SU-DHL-6 (cell line): ENCODE measurements at regions not wholly inside any gene's neighbourhood (a gene's known extent, or its start where the extent isn't known, plus 50 kb on each side); places are given as distances from the start of the nearest gene placed in this dataset.

Experiments
- H2AFZ ChIP-seq: fragments of 200-600 bp; sonication (generic); 2 replicates; pipeline ENCODE4 v1.6.1; 2014; ENCODE audit warnings: low read depth, mild to moderate bottlenecking, moderate library complexity, mixed read lengths, antibody characterized with exemption, low read length; ENCODE audit not compliant: severe bottlenecking
- H3F3A ChIP-seq: fragments of 200-600 bp; shearing (Covaris generic); 2 replicates; pipeline ENCODE4 v1.6.0; 2016; ENCODE audit warnings: antibody characterized with exemption, mild to moderate bottlenecking; ENCODE audit not compliant: insufficient read depth
- H3K27ac ChIP-seq: fragments of 200-600 bp; sonication (generic); 2 replicates; pipeline ENCODE4 v1.5.1; 2016; ENCODE audit warnings: low read depth, mild to moderate bottlenecking, low read length, moderate library complexity, mixed read lengths
- H3K27me3 ChIP-seq: fragments of 200-600 bp; sonication (generic), shearing (Covaris generic); 2 replicates; pipeline ENCODE4 v1.6.0; 2014; ENCODE audit warnings: mild to moderate bottlenecking, low read length
- H3K36me3 ChIP-seq: fragments of 200-600 bp; sonication (generic); 2 replicates; pipeline ENCODE4 v1.6.1; 2014; ENCODE audit warnings: mild to moderate bottlenecking, low read length, mixed read lengths
- H3K4me2 ChIP-seq: fragments of 300-600, 200-600 bp; shearing (Covaris generic), sonication (generic); 2 replicates; pipeline ENCODE4 v1.6.0; 2014; ENCODE audit warnings: low read length, low read depth, mild to moderate bottlenecking; ENCODE audit not compliant: poor library complexity, severe bottlenecking
- H3K4me3 ChIP-seq: fragments of 200-600 bp; sonication (generic); 2 replicates; pipeline ENCODE4 v1.5.1; 2014; ENCODE audit warnings: antibody characterized with exemption, low read length, mild to moderate bottlenecking, mixed read lengths; ENCODE audit not compliant: insufficient read depth, poor library complexity, severe bottlenecking
- H3K79me2 ChIP-seq: fragments of 200-600 bp; sonication (generic); 2 replicates; pipeline ENCODE4 v1.6.1; 2014; ENCODE audit warnings: mild to moderate bottlenecking, low read length, moderate library complexity; ENCODE audit not compliant: insufficient read depth
- H3K9ac ChIP-seq: fragments of 200-600 bp; sonication (generic); 2 replicates; pipeline ENCODE4 v1.7.0; 2014; ENCODE audit warnings: mild to moderate bottlenecking, low read length
- H3K9me2 ChIP-seq: fragments of 200-600 bp; sonication (generic); replicated peaks from 2 replicates; pipeline ENCODE4 v1.6.1; 2014; ENCODE audit warnings: low read length; ENCODE audit not compliant: insufficient read depth
- H3K9me3 ChIP-seq: fragments of 200-600 bp; sonication (generic); 2 replicates; pipeline ENCODE4 v1.6.1; 2014; ENCODE audit warnings: low read length, mixed read lengths; ENCODE audit not compliant: insufficient read depth
- H4K20me1 ChIP-seq: fragments of 200-600 bp; sonication (generic); 2 replicates; pipeline ENCODE4 v1.6.1; 2014; ENCODE audit warnings: low read depth, mild to moderate bottlenecking, antibody characterized with exemption, low read length, moderate library complexity, mixed read lengths
- EZH2phosphoT487 ChIP-seq: fragments of 200-600 bp; sonication (generic), shearing (Covaris generic); conservative IDR thresholded peaks from 2 replicates; pipeline ENCODE4 v1.6.1; 2018; ENCODE audit warnings: mild to moderate bottlenecking, antibody characterized with exemption, low read length, moderate library complexity, mixed read lengths
- TF ChIP-seq, protein P1 (sequence below): fragments of 200-600 bp; sonication (generic); IDR thresholded peaks from one replicate; pipeline ENCODE4 v1.5.1; 2017; ENCODE audit warnings: antibody characterized with exemption, mild to moderate bottlenecking, low read length, moderate library complexity; ENCODE audit not compliant: insufficient read depth, poor library complexity, severe bottlenecking

DNA sequence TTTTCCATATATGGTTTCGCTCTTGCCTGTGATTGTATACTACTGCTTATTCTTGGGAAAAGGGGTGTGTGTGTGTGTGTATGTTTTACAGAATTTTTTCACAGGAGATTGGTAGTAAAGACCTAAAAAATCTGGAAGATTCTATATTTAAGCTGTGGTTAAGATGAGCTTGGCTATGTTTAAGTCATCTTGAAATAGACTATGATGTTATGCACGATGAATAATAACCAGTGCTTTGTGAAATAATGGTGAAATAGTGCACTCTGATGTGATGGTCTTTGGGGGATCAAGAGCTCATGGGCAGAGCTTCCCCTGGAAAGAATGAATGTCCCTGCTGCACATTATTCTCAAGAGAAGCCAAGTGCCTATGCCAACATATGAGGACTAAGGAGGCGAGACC lies 301.0 kb downstream of the ACTL7B start:
- H3K4me2 ChIP-seq, result no peak overlapping the region

DNA sequence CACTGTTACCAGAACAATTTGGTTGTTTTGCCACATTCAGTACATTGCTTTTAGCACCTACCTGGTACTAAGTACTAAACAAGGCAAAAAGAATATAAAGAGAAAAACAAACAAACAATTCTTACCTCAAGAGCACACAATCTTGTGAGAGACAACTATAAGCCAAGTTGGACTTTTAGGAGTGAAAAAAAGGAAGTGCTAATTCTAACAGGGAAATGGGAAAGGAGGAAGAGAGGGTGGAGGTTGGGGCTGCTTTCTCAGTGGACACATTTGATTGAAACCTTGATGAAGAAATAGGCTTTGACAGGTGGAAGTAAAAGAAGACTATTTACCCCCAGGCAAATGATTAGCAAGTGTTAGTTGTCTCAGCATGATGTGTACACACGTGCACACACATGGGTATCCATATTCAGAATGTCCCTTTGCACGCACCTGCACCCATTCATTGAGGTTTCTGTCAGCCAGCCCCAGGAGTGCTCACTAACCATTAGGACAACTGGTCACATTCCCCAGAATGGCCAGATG lies 302.6 kb downstream of the ACTL7B start:
- H3F3A ChIP-seq, result no peaks in the 10 kb centered on the region
- no peak overlapping the region for H3K4me3 ChIP-seq
- no peak overlapping the region for H2AFZ ChIP-seq
- H3K4me2 ChIP-seq, result no peak overlapping the region
- H4K20me1 ChIP-seq, result no peaks in the 10 kb centered on the region
- H3K27me3 ChIP-seq, result no peaks in the 10 kb centered on the region
- H3K9ac ChIP-seq, result no peak overlapping the region
- H3K79me2 ChIP-seq, result no peaks in the 10 kb centered on the region
- no peaks in the 10 kb centered on the region for H3K36me3 ChIP-seq
- H3K9me2 ChIP-seq, result no peaks in the 10 kb centered on the region
- H3K27ac ChIP-seq, result no peak overlapping the region
- TF ChIP-seq, protein P1, sequence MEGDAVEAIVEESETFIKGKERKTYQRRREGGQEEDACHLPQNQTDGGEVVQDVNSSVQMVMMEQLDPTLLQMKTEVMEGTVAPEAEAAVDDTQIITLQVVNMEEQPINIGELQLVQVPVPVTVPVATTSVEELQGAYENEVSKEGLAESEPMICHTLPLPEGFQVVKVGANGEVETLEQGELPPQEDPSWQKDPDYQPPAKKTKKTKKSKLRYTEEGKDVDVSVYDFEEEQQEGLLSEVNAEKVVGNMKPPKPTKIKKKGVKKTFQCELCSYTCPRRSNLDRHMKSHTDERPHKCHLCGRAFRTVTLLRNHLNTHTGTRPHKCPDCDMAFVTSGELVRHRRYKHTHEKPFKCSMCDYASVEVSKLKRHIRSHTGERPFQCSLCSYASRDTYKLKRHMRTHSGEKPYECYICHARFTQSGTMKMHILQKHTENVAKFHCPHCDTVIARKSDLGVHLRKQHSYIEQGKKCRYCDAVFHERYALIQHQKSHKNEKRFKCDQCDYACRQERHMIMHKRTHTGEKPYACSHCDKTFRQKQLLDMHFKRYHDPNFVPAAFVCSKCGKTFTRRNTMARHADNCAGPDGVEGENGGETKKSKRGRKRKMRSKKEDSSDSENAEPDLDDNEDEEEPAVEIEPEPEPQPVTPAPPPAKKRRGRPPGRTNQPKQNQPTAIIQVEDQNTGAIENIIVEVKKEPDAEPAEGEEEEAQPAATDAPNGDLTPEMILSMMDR, result no peak
- no peak for TF ChIP-seq EZH2phosphoT487
- H3K9me3 ChIP-seq, result no peaks in the 10 kb centered on the region

More for the DNA sequence above, 301.0 kb downstream of the ACTL7B start:
- Histone ChIP-seq H4K20me1 (no peaks in the 10 kb centered on the region), H3K36me3 (no peaks in the 10 kb centered on the region), H3K9me3 (no peaks in the 10 kb centered on the region), H3K9me2 (no peaks in the 10 kb centered on the region), H3K4me3 (no peak overlapping the region), H3K27ac (no peak overlapping the region), H3K9ac (no peak overlapping the region), H3K27me3 (no peaks in the 10 kb centered on the region), H3K79me2 (no peaks in the 10 kb centered on the region), H2AFZ (no peak overlapping the region), H3F3A (no peaks in the 10 kb centered on the region)
- TF ChIP-seq, protein P1, result no peak
- TF ChIP-seq EZH2phosphoT487, result no peak

DNA sequence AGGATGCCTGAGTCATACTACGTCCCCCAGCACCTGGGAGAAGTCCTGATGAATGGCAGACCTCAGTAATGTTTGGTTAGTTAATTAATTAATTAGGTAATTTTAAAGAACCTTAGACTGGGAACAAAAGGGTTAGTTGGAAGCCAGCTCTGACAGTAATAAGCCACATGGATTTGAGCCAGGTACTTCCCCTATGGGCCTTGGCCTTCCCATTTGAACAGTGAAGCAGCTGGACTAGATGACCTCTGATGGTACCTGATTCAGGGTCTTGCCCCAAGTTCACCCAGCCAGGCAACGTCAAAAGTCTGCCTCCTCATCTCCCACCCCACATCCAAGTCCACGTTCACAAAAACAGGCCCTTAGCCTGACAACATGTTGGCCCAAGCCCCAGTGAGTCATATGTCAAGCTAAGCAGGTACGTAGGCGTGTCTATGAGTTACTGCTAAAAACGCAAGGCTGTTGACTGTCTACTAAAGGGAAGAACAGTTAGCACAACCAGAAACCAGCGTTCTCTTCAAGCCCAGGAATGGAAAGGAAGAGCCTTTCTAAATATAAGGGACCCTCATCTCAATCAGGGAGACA lies 303.2 kb downstream of the ACTL7B start:
- Histone ChIP-seq H3F3A (no peaks in the 10 kb centered on the region), H3K4me2 (no peak overlapping the region), H3K79me2 (no peaks in the 10 kb centered on the region), H3K9ac (no peak overlapping the region), H2AFZ (no peak overlapping the region), H4K20me1 (no peaks in the 10 kb centered on the region), H3K9me2 (no peaks in the 10 kb centered on the region), H3K27ac (no peak overlapping the region), H3K36me3 (no peaks in the 10 kb centered on the region), H3K4me3 (no peak overlapping the region), H3K27me3 (no peaks in the 10 kb centered on the region), H3K9me3 (no peaks in the 10 kb centered on the region)
- TF ChIP-seq, protein P1, result no peak
- TF ChIP-seq EZH2phosphoT487, result no peak
